GM10266 (cell line): ENCODE measurements at regions not wholly inside any gene's neighbourhood (a gene's known extent, or its start where the extent isn't known, plus 50 kb on each side); places are given as distances from the start of the nearest gene placed in this dataset.

ENCODE experiments used
- DNase-seq: peaks from one replicate; pipeline ENCODE4 v3.0.0; 2012; ENCODE audit errors: extremely low spot score
- TF ChIP-seq, protein P1 (sequence below): IDR thresholded peaks from 2 replicates; pipeline ENCODE4 v1.5.1; 2012; ENCODE audit warnings: mild to moderate bottlenecking, low read depth; ENCODE audit not compliant: control insufficient read depth, insufficient read depth; ENCODE audit errors: missing control alignments

DNA sequence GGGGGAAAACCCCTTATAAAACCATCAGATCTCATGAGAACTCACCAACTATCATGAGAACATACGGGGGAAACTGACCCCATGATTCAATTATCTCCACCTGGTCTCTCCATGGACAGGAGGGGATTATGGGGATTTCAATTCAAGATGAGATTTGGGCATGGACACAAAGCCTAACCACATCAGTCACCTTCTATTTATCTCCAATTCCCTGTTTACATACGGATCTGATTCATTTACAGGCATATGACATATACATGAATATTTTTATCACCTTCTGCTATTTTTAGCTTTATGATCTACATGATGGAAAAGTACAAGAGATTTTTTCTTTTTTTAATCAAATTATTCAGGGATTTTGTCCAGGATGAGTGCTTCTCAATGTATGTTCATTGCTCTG, 944.5 kb downstream of the REEP3 start:
- no peak for DNase-seq
- TF ChIP-seq, protein P1, sequence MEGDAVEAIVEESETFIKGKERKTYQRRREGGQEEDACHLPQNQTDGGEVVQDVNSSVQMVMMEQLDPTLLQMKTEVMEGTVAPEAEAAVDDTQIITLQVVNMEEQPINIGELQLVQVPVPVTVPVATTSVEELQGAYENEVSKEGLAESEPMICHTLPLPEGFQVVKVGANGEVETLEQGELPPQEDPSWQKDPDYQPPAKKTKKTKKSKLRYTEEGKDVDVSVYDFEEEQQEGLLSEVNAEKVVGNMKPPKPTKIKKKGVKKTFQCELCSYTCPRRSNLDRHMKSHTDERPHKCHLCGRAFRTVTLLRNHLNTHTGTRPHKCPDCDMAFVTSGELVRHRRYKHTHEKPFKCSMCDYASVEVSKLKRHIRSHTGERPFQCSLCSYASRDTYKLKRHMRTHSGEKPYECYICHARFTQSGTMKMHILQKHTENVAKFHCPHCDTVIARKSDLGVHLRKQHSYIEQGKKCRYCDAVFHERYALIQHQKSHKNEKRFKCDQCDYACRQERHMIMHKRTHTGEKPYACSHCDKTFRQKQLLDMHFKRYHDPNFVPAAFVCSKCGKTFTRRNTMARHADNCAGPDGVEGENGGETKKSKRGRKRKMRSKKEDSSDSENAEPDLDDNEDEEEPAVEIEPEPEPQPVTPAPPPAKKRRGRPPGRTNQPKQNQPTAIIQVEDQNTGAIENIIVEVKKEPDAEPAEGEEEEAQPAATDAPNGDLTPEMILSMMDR = no peak

DNA sequence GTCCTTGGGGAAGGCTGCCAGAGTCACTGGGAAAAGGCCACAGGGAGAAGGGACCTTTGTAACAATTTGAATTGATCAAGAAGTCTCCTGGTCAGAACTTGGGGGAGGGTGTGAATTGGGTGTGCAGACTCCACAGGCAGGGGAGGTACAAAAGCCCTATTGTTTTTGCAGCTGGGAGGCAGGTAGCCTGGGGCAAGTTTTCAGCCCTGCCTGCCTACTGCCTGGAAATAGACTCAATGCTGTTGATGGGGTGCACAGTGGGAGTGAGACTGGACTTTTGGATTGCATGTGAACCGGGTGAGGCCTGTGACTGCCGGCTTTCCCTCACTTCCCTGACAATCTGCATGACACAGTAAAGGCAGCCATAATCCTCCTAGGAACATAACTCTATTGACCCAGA, 947.0 kb downstream of the REEP3 start:
- TF ChIP-seq, protein P1 = no peak
- DNase-seq = no peak

DNA sequence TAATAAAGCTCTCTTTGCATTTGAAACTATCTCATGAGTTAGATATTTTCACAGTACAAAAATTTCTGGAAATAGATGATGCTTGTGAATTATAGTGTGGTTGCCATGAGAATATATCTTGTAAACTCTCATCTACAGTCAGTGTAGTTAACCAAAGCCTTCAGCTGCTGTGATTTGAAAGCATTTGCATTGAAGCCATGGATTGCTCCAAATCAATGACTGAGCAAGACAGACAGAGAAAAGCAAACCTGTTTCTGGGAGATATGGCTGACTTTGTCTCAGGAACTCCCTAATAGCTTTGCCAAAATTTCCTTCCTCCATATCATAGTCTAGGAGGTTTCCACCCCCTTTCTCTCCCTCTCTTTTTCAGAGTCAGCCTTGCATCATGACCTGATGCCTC, 955.3 kb downstream of the REEP3 start:
- TF ChIP-seq, protein P1 = no peak
- no peak for DNase-seq

DNA sequence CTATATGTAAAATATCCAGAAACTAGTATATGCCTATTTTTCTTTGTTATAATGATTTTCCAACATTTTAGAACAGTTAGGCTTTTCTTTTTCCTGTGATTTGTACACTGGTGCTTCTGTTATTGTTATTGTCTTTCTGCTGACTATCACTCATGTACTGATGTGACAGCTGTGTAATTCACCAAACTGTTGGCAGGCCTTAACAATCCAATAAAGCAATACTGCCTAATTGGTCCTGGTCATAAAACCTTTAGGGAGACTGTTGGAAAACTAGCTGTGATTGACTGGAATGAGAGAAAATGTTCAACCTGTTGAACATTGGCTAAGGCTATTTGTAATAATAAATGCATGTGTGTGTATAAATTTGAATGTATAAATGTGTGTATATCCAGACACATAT, 956.6 kb downstream of the REEP3 start:
- TF ChIP-seq, protein P1 = no peak
- no peak for DNase-seq

DNA sequence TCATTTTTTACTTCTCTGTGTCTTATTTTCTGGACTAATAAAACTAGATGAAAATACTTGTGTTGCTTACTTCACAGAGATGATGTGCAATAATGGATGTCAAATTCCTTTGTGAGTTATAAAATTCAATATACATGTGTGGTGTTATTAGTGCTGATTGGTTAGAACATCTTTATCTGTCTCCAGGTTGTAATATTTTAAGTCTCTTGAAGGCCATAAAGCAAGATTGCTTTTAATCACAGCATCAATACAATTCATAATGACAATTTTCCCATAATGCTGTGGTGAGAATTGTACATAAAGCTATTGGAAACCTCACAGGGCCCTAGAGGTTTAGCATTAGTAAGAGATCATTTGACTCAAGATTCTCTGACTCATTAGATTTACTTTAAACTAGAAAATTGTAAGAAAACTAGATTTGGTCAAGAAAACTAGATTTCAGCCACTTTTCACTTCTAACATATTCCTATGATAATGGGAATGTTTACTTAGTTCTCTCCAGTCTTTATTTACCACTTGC, 963.7 kb downstream of the REEP3 start:
- DNase-seq = no peak
- TF ChIP-seq, protein P1 = no peak

DNA sequence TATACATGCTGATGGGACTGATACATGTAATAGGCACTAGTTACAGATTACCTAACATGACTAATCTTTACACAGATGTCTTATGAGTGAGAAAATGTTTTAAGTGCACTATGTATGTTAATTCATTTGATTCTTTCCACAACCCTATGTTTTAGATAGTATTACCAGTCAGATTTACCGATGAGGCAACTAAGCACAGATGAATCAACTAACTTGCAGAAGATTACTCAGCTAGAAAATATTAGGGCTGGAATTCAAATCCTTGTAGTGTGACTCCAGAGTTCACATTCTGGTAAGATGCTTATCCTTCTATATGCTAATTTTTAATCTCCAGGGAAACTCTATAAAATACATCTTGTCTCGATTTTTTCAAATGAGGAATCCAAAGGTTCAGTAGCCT, 964.9 kb downstream of the REEP3 start:
- TF ChIP-seq, protein P1 = no peak
- DNase-seq = no peak

DNA sequence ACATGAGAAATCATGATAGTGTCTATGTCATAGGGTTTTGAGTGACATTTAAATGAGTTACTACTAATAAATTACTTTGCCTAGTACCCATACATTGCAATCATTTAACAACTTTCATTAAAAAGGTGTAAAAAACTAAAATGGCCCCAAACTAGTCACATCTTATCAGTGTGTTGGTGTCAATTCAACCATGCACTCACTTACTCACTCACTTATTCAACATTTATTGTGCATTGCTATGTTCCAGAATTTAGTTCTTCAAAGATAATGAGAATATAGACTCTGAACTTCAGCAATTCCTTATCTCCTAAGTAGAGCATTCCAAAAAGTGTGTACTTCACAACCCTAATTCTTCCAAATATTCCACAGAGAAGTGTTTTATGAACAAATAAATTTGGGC, 965.7 kb downstream of the REEP3 start:
- no peak for DNase-seq
- TF ChIP-seq, protein P1 = no peak
